GM18519 (cell line): ENCODE measurements at regions not wholly inside any gene's neighbourhood (a gene's known extent, or its start where the extent isn't known, plus 50 kb on each side); places are given as distances from the start of the nearest gene placed in this dataset.

Source experiments
- ATAC-seq: cut with Tn5 transposase; IDR thresholded peaks from one replicate; pipeline ENCODE4 v1.9.1; 2021; ENCODE audit warnings: mild to moderate bottlenecking, moderate library complexity; ENCODE audit not compliant: unreplicated experiment, low FRiP score

DNA sequence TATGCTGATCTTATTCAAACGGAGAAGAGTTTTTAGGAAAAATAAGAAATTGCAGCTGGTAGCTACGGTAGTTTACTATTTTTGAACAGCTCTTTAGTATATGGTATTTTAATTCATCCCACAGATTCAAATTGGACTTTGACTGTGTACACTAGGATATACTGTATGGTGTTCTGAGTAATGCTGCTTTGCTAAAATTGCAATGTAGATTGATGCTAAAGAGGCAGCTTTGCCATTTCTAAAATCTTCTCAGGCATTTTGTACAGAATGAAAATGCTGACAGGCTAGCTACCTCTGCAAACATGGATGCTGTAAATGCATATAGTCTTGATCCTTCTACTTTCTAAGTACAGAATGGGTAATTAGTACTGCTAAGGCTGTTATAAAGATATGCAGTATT lies 826.6 kb upstream of the POU3F3 start:
- ATAC-seq: no peak

DNA sequence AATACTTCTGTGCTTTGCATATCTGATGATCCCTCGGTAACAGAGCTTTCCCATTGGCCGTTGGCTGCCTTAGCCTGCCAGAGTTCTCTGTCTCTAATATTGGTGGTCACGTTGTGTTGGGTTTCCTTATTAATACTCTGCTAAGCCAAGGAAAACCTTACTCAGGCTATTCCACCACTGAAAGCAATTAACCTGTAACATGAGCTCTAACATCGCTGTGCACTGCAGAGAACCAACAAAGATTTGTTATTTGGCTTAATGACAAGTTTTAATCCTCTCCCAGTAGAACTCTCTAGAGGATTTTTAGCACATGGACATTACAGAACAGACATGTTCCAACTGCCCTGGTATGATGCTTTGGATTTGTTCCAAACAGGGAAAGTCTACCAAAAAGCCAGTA lies 825.9 kb upstream of the POU3F3 start:
- no peak for ATAC-seq

DNA sequence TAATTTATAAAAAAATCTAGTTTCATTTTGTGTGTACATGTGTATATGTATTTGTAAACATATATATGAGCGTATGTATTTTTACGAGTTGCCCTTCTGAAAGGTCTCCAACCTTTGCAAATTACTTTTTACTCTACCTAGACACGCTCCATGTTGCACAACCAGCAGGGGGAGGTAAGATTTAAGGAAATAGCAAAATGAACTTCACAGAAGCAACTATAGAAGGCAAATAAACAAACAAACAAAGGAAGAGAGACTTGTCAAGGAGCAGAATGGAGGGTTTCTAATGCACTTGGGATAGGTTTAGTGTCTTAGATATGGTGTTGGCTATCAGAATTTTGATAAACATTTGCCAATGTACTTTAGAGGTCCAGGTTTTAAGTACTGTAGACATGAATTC lies 820.5 kb upstream of the POU3F3 start:
- ATAC-seq: no peak

GRCh38 chr2:104040771-104041170 lies 813.1 kb upstream of the POU3F3 start:
- ATAC-seq: no peak

GRCh38 chr2:104041351-104041750 lies 812.6 kb upstream of the POU3F3 start:
- no peak for ATAC-seq

GRCh38 chr2:104043864-104044263 lies 810.1 kb upstream of the POU3F3 start:
- no peak for ATAC-seq

GRCh38 chr2:104045071-104045470 lies 808.8 kb upstream of the POU3F3 start:
- no peak for ATAC-seq

- ATAC-seq: no peak
These were observed 807.4 kb upstream of the POU3F3 start for GRCh38 chr2:104046466-104046865.

DNA sequence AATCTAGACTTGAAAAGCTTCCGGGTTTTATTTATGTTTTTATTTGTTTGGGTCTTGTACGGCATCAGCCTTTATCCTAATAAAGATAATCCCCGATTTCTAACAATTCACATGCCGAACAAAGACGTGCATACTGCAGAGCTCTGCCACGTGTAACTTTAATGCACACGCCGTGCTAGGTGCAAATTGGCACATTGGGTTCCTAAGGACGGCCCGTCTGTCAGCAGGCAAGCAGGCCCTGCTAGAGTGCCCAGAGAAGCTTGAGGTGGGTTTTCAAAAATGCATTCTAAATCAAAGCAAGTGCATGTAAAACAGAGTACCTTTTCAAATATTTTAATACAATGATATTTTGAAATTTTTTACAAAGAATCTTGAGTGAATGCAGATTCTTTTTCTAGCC lies 806.4 kb upstream of the POU3F3 start:
- ATAC-seq: no peak

GRCh38 chr2:104049438-104049837 lies 804.5 kb upstream of the POU3F3 start:
- ATAC-seq: no peak

DNA sequence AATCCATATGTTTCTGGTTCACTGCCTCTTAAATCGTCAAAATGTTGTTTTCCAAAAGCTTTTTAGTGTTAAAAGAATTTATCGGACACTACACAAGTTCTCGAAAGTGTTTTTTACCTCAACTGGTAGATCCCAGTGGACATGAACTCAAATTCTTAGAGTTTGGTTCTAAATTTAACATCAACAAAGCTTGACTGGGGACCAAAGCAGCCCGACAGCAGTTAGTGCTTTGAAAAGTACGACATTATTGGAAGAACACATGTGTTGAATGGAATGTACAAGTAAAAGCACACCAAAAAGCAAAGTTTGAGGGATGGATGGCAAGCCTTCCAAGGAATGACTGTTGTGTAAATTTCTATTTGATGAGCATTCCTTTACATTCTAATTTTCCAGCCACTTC lies 803.9 kb upstream of the POU3F3 start:
- ATAC-seq: no peak

GRCh38 chr2:104050656-104051242 lies 803.2 kb upstream of the POU3F3 start:
- ATAC-seq: no peak

DNA sequence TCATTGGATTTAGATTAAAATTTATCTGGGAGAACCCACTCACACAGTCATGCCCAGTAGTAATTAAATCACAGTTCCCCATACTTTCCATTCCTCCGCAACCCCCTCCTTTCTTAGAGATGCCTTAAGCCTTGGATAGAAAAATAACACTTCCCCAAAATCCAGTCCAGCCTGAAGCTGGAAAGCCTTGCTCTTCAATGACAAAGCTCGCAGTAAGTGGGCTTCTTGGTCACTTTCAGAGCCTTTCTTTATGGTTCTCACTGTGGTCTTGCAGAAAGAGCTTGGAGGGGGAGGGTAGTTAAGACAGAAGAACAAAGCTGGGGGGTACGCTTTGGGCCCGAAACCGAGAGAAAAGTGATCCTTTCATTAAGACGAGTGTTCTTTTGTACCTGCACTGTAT lies 802.1 kb upstream of the POU3F3 start:
- no peak for ATAC-seq

DNA sequence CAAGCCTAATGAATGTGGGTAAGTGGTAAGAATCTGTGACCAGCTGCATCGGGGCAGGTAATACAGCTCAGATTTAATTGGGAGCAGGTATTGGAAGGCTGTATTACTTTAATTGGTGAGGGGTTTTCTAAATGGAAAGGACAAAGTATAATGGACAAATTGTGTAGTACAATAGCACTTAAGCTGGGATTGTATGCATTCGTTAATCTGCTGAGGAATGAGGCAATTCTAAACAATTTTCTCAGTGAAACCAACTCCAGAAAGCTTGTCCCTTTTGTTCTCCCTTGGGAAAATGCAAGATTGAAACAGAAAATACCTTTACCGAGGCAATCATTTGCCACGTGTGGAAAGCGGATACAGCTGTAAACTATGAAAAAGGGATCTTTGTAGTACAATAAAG lies 801.6 kb upstream of the POU3F3 start:
- ATAC-seq: no peak

DNA sequence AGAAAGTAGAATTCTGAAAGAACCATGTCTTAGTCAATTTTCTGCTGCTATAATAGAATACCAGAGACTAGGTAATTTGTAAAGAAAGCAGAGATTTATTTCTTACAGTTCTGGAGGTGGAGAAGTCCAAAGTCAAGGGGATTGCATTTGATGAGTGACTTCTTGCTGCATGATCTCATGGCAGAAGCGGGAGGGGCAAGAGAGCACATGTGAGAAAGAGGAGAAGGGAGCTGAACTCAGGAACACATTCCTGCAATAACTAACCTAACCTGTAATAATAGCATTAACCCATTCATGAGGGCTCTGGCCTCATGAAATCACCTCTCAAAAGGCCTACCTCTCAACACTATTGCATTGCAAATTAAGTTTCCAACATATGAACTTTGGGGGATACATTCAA lies 797.5 kb upstream of the POU3F3 start:
- ATAC-seq: no peak

GRCh38 chr2:104068665-104069064 lies 785.2 kb upstream of the POU3F3 start:
- no peak for ATAC-seq

- ATAC-seq: no peak
These were observed 776.3 kb upstream of the POU3F3 start for GRCh38 chr2:104077573-104077972.

DNA sequence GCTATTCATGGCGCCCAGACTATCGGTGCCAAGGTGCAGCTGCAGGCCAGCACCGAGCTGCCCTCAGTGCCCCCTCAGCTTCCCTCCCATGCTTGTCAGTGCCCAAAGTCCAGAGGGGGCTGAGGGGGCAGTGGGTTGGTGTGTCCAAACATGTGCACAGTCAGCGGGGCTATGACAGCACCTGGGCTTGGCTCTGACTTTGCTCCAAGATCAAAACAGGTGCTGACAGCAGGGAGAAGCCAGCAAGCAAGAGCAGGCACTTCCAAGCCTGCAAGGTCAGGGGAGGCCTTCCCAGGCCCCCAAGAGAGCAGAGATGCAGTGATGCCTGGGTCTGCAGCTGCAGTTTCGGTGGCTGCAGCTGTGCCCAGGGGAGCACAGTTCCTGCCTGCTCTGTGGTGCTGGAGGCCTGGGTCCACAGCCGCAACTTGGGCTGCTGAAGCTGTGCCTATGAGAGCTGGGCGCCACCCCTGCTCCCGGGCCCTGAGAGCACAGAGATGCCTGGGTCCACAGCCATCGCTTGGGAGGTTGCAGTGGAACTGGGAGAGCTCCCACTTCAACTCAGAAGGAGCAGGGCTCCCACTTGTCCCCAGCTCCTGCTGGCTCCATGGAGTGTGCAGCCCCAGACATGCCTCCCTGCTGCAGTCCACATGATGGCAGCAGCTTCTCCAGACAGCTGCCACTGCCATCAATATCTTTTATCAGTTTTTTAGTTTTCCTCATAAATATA lies 775.3 kb upstream of the POU3F3 start:
- no peak for ATAC-seq

GRCh38 chr2:104088745-104089144 lies 765.2 kb upstream of the POU3F3 start:
- no peak for ATAC-seq

- ATAC-seq: no peak
These were observed 763.5 kb upstream of the POU3F3 start for GRCh38 chr2:104090407-104090806.

DNA sequence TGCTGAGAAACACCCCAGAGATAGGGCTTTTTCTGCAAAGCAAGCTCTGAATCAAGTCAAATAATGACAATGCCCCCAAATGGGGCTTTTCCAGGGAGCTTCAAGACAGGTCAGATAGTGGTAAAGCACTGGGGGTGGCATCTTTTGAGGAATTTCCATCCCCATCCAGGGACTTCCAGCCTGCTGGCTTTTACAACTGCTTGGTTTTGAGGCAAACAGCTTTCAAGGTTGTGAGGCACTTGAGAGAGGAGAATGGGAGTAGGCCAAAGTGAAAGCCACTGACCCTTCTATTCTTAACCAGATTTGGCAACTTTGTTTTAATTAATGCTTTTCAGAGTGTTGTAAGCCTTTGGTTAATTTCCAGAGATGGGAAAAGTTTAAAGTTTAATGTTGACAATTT lies 762.0 kb upstream of the POU3F3 start:
- ATAC-seq: no peak

- no peak for ATAC-seq
These were observed 761.0 kb upstream of the POU3F3 start for GRCh38 chr2:104092886-104093285.

DNA sequence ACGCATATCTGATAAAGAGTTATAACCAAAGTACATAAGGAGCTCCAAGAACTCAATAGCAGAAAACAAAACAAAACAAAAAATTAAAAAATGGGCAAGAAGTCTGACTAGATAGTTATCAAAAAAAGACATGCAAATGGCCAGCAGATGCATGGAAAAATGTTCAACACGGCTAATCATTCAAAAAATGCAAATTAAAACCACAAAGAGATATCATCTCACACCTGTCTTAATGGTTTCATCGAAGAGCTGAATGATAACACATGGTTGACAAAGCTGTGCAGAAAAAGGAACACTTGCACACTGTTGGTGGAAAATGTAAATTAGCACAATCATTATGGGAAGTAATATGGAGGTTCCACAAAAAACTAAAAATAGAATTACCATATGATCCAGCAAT lies 751.3 kb upstream of the POU3F3 start:
- ATAC-seq: no peak
